ENCODE measurements at regions not wholly inside any gene's neighbourhood (a gene's known extent, or its start where the extent isn't known, plus 50 kb on each side); places are given as distances from the start of the nearest gene placed in this dataset.

DNA sequence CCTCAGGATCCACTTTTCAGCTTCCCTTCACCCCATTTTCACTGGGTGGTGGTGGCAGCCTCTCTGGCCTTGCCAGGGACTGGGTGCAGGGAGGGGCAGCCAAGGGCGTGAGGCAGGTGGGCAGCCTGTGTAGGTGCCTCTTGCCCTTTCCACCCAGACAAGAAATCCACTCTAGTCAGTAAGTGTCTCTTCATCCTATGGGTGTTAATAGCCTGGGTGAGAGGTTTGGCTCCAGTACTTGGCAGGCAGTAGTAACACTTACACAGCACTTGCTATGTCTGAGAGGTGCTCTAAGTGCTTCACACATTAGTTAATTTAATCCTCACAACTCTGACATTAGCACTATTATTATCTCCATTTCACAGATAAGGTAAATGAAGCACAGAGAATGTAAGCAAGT, 171.9 kb downstream of the EMP1 start:
- DNase-seq (ENCODE audit: low spot score) = no peak
- TF ChIP-seq, protein P1, sequence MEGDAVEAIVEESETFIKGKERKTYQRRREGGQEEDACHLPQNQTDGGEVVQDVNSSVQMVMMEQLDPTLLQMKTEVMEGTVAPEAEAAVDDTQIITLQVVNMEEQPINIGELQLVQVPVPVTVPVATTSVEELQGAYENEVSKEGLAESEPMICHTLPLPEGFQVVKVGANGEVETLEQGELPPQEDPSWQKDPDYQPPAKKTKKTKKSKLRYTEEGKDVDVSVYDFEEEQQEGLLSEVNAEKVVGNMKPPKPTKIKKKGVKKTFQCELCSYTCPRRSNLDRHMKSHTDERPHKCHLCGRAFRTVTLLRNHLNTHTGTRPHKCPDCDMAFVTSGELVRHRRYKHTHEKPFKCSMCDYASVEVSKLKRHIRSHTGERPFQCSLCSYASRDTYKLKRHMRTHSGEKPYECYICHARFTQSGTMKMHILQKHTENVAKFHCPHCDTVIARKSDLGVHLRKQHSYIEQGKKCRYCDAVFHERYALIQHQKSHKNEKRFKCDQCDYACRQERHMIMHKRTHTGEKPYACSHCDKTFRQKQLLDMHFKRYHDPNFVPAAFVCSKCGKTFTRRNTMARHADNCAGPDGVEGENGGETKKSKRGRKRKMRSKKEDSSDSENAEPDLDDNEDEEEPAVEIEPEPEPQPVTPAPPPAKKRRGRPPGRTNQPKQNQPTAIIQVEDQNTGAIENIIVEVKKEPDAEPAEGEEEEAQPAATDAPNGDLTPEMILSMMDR (IDR thresholded peaks at IDR 0.05; ENCODE audit: extremely low read depth, missing control alignments) = no peak

DNA sequence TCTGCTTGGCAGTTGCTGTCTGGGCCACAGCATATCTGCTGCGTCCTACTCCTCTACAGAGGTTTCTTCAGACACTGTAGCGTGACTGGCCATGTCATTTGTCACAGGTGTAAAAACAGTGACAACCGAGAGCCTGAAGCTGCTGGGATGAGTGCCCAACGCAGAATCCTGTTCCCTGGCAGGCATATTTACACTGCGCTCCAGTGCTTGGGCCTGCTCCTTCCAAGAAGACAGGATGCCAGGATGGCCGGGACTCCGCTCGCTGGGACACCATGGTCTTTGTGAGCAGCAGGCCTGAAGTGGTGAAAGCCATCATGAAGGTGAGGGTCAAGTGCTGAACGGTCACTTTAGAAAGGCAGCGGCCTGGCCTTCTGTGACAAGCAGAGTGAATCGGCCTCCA, 171.4 kb downstream of the EMP1 start:
- TF ChIP-seq, protein P1 (IDR thresholded peaks at IDR 0.05; ENCODE audit: extremely low read depth, missing control alignments) = no peak
- no peak for DNase-seq (ENCODE audit: low spot score)

DNA sequence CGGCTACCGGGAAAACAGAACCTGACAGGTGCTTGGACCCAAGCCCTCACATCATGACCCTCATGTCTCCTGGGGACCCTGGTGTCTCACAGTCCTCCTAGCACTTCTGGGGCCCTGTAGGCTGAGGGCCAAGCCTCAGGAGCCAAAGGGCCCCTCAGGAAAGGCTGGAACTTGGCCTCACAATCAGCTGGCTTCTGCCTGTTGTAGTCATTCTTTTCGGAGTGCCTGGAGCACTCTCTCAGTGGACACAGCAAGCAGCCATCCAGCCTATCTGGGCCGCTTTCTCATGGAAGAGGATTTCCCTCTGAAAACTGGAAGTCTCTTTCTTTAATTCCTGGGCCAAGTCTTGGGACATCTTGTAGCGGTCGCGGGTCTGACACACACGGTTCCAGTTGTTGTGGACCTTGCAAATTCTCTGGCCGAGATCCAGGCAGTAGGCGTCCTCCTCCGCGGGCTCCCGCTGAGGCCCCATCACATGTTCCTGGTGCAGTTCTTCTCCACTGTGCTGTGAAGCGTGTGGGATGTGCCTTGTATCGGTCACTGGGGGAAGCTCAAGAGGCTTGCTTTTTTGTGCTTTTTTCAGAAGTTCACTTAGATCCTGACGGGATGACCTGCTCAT, 169.3 kb downstream of the EMP1 start:
- TF ChIP-seq, protein P1 (IDR thresholded peaks at IDR 0.05; ENCODE audit: extremely low read depth, missing control alignments) = no peak
- DNase-seq (ENCODE audit: low spot score) = no peak

DNA sequence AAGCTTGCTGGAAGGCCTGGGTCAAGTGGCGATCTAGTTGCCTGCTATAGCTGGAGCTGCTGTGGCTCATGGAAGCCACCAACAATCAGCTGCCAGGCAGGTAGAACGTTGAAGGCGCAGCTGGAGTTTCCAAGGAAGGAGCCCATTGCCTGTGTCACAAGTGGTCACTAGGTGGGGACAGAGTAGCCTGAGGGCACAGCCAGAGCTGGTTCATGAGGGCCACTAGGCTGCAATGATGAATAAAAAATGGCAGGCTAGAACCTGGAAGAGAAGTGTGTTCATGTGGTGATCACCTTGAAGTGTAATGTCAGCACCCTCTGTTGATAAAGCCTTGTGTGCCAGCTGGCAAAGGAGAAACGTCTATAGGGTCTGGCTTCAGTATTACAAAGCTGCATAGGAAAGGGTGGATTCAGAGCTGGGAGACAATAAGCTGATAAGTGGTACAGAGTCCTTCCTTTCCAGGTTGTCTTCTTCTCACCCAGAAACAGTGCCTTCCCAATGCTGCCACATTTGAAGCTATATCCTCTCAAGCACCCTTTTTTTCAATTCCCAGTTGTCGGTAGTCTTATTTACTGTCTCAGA, 165.8 kb downstream of the EMP1 start:
- DNase-seq (ENCODE audit: low spot score) = peak; percentile 68

DNA sequence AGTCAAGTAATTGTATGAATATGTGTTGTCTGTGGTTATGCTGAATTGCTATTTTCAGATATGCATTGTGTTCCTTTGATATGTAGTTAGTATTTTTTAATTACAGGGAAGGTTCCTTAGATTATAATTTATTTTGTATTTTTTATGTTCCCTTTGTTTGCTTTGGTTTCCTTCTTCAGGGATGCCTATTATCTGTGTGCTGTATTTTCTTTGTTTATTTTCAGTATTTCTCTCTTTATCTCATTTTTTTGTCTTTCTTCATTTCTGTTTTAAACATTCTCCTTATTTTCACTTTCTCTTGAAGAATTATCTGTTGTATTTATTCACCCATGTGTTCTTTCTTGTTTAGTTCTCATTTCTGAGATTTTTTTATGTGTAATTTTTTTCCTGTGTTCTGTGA, 163.1 kb downstream of the EMP1 start:
- TF ChIP-seq, protein P1 (IDR thresholded peaks at IDR 0.05; ENCODE audit: extremely low read depth, missing control alignments) = no peak
- DNase-seq (ENCODE audit: low spot score) = no peak

More for the DNA sequence above, 165.8 kb downstream of the EMP1 start:
- TF ChIP-seq, protein P1 (IDR thresholded peaks at IDR 0.05; ENCODE audit: extremely low read depth, missing control alignments) = peak; percentile 66

DNA sequence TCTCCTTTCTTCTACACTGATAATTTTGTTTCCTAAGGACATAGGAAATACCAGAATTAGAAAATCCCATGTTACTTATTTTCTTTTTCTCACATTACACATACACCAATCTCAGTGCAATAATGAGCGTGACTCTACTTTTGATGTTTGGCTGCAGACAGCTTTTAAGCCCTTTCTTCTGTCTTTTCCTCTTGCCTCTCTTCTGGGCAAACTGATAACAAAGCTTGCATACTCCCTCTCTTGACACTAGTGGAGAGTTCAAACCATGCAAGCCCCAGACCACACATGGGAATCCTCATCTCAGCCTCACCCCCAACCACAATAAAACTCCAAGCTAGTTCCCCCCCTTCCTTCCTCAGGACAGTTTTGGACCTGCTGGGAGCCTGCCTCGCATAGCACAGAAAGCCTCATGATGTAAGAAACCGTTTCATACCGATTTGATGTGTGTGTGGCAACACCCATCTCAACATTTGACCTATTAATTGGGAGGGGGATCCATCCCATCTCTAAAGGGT, 161.9 kb downstream of the EMP1 start:
- no peak for DNase-seq (ENCODE audit: low spot score)
- TF ChIP-seq, protein P1 (IDR thresholded peaks at IDR 0.05; ENCODE audit: extremely low read depth, missing control alignments) = no peak

DNA sequence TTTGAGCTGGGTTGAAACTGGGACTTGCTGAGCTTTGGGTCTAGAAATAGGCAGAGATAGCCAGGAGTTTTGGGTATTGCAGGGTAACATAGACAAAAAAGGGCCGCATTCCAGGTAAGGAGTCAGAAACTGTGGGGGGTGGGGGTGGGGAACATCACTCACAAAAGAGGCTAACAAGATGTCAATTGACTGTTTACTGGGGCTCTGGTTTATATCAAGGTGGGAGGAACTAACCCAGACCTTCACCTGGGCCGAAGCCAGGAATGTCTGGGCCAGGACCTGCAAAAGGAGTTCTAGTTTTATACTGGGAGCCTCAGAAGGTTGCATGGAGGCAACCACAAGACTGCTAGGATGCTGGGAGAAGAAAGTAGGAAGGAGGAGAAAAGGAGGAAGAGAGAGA, 154.4 kb downstream of the EMP1 start:
- no peak for DNase-seq (ENCODE audit: low spot score)
- TF ChIP-seq, protein P1 (IDR thresholded peaks at IDR 0.05; ENCODE audit: extremely low read depth, missing control alignments) = no peak
